ENCODE measurements at regions not wholly inside any gene's neighbourhood (a gene's known extent, or its start where the extent isn't known, plus 50 kb on each side); places are given as distances from the start of the nearest gene placed in this dataset.
"Not testable (repeated sequence)": the region's sequence is repeated elsewhere in the genome, so short reads cannot be mapped to it uniquely, and the experiment has no call there.

DNA sequence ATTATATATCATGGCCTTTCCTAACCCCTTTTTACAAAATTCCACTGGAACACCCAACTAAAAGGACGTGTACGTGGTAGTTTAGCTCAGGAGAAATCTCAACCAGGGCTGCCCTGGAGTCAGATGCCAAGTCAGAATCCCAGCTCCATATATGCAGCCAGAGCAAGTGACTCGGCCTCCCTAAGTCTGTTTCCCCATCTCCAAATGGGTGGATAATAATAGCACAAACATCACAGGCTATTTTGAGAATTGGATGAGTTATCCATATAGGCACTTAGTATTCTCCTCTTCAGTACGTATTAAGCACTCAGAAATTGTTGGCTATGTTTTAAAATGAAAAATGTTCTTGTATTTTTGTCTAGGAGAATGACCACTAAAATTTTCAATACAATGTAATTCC, 481.5 kb downstream of the CD109 start:
- TF ChIP-seq POLR2A (IDR thresholded peaks at IDR 0.05) (no peak), EP300 (IDR thresholded peaks at IDR 0.05; ENCODE audit: low read depth) (no peak), POLR2AphosphoS5 (IDR thresholded peaks at IDR 0.05) (no peak)
- TF ChIP-seq, protein P1, sequence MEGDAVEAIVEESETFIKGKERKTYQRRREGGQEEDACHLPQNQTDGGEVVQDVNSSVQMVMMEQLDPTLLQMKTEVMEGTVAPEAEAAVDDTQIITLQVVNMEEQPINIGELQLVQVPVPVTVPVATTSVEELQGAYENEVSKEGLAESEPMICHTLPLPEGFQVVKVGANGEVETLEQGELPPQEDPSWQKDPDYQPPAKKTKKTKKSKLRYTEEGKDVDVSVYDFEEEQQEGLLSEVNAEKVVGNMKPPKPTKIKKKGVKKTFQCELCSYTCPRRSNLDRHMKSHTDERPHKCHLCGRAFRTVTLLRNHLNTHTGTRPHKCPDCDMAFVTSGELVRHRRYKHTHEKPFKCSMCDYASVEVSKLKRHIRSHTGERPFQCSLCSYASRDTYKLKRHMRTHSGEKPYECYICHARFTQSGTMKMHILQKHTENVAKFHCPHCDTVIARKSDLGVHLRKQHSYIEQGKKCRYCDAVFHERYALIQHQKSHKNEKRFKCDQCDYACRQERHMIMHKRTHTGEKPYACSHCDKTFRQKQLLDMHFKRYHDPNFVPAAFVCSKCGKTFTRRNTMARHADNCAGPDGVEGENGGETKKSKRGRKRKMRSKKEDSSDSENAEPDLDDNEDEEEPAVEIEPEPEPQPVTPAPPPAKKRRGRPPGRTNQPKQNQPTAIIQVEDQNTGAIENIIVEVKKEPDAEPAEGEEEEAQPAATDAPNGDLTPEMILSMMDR (IDR thresholded peaks at IDR 0.05) = no peak
- no peaks in the 10 kb centered on the region for H3K27me3 ChIP-seq
- no peaks in the 10 kb centered on the region for H3K9me3 ChIP-seq
- H3K36me3 ChIP-seq = no peaks in the 10 kb centered on the region
- no peak overlapping the region for H3K4me3 ChIP-seq
- intact Hi-C loops (cut with DNase I; ENCODE audit: low total_unique reads) (no loop called here), in situ Hi-C loops (cut with MboI; ENCODE audit: low pct_ligation_motif_present in 1 of 4, low pct_unique_long_range_greater_than_20kb in 1 of 4, low sequenced_read_pairs in 3 of 4) (no loop called here)
- no peaks in the 10 kb centered on the region for H3K4me1 ChIP-seq
- 74% methylated on average over 3 to 4 of the region's 4 CpGs for WGBS, 2 donors (ENCODE audit: low coverage in 1 of 2)
- no peak for DNase-seq
- H3K27ac ChIP-seq = no peak overlapping the region

DNA sequence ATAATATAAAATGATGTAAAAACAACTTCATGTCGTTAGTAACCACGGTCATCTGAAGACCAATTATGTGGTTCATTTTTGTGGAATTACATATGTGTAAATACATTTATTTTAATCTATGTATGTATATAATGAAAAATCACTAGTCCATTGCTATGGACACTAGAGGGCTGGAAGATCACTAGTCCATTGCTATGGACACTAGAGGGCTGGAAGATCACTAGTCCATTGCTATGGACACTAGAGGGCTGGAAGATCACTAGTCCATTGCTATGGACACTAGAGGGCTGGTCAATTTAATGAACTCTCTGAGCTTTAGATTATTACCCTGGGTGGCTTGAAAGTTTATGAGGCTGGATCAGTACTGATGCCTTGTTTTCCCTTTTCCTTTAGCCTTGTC, 474.5 kb downstream of the CD109 start:
- H3K9me3 ChIP-seq; H3K4me3 ChIP-seq; intact Hi-C loops (cut with DNase I; ENCODE audit: low total_unique reads); H3K36me3 ChIP-seq; DNase-seq; in situ Hi-C loops (cut with MboI; ENCODE audit: low pct_ligation_motif_present in 1 of 4, low pct_unique_long_range_greater_than_20kb in 1 of 4, low sequenced_read_pairs in 3 of 4); H3K27me3 ChIP-seq; H3K4me1 ChIP-seq; H3K27ac ChIP-seq: not testable (repeated sequence)
- 86 to 89% methylated on average over 2 of the region's 2 CpGs for WGBS, 2 donors (ENCODE audit: low coverage in 1 of 2)

DNA sequence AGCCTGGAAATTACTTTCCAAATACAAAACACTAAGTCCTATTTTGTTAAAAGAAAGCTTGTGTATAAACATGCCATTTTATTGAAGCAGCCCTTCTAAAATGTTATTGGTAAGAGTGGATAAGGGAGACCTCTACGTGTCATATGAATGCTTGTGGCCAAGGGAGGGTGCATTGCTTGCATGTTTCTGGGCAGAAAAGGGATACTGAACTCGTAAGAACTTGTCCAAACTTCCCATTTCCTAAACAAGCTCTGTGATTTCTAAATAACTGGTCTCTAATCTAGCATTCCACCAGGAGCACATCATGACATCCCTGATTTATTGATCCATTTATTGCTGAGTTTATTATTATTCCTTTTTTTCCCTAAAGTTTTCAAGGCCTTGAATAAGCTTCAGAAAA, 474.1 kb downstream of the CD109 start:
- in situ Hi-C loops (cut with MboI; ENCODE audit: low pct_ligation_motif_present in 1 of 4, low pct_unique_long_range_greater_than_20kb in 1 of 4, low sequenced_read_pairs in 3 of 4) = no loop called here
- 23 to 34% methylated on average over 2 of the region's 2 CpGs for WGBS, 2 donors (ENCODE audit: low coverage in 1 of 2)
- no peak for DNase-seq

DNA sequence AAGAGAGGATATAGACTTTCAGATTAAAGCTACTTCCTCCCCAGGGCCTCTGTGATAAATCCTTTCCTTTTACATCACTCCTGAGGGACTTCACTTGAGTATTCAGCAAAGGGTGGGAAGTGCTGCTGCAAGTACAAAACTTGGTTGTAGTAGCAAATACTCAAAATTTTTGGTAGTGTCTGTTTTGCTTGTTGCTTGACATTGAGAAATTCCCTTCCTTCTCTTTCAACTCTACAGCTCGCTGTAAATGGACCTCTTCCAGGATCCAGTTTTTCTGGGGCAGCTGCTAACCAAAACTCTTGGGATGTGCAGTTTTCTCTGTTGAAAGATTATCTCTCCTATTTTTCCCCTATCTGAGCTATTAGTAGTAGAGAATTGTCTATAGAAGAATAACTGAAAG, 472.0 kb downstream of the CD109 start:
- H3K4me3 ChIP-seq = no peak overlapping the region
- no peaks in the 10 kb centered on the region for H3K9me3 ChIP-seq
- intact Hi-C loops (cut with DNase I; ENCODE audit: low total_unique reads) (no loop called here), in situ Hi-C loops (cut with MboI; ENCODE audit: low pct_ligation_motif_present in 1 of 4, low pct_unique_long_range_greater_than_20kb in 1 of 4, low sequenced_read_pairs in 3 of 4) (no loop called here)
- no peaks in the 10 kb centered on the region for H3K27me3 ChIP-seq
- peaks cover 0 to 7% (median 0%) of the 10 kb centered on the region in 4 donors for H3K4me1 ChIP-seq
- TF ChIP-seq POLR2A (IDR thresholded peaks at IDR 0.05) (no peak), EP300 (IDR thresholded peaks at IDR 0.05; ENCODE audit: low read depth) (no peak), POLR2AphosphoS5 (IDR thresholded peaks at IDR 0.05) (no peak)
- TF ChIP-seq, protein P1 (IDR thresholded peaks at IDR 0.05) = no peak
- no peak overlapping the region for H3K27ac ChIP-seq
- no peak for DNase-seq
- H3K36me3 ChIP-seq = no peaks in the 10 kb centered on the region
- WGBS, 2 donors (ENCODE audit: low coverage in 1 of 2) = 57 to 76% methylated on average over 1 of the region's 1 CpG

More for the DNA sequence above, 474.1 kb downstream of the CD109 start:
- Histone ChIP-seq H3K4me1 (peaks cover 0 to 7% (median 0%) of the 10 kb centered on the region in 4 donors), H3K9me3 (no peaks in the 10 kb centered on the region), H3K36me3 (no peaks in the 10 kb centered on the region), H3K4me3 (no peak overlapping the region), H3K27me3 (no peaks in the 10 kb centered on the region), H3K27ac (no peak overlapping the region)
- TF ChIP-seq POLR2A (IDR thresholded peaks at IDR 0.05) = no peak
- TF ChIP-seq, protein P1 (IDR thresholded peaks at IDR 0.05) = no peak
- no peak for TF ChIP-seq POLR2AphosphoS5 (IDR thresholded peaks at IDR 0.05)
- TF ChIP-seq EP300 (IDR thresholded peaks at IDR 0.05; ENCODE audit: low read depth) = no peak
- intact Hi-C loops (cut with DNase I; ENCODE audit: low total_unique reads) = no loop called here

DNA sequence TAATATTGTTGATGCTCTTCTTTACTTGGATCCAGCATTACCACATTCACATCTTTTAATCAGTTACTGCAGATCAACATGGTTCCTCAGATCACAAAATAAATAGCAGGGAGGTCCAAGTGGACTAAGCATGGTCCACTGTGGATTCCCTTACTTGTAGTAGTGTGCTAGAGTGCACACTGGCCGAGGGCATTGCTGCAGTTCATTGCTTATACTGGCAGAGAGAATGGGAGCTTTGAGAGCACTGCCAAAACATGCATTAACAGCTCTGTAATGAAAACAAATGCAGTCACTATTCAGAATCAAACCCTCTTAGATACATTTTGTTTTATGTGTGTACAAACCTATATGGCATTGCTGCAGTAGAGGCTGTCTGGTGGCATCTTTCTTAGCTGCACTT, 471.5 kb downstream of the CD109 start:
- Histone ChIP-seq H3K27me3 (no peaks in the 10 kb centered on the region), H3K9me3 (no peaks in the 10 kb centered on the region), H3K4me1 (peaks cover 0 to 7% (median 0%) of the 10 kb centered on the region in 4 donors), H3K36me3 (no peaks in the 10 kb centered on the region), H3K4me3 (no peak overlapping the region), H3K27ac (no peak overlapping the region)
- in situ Hi-C loops (cut with MboI; ENCODE audit: low pct_ligation_motif_present in 1 of 4, low pct_unique_long_range_greater_than_20kb in 1 of 4, low sequenced_read_pairs in 3 of 4) = no loop called here
- WGBS, 2 donors (ENCODE audit: low coverage in 1 of 2) = 17% methylated on average over 1 of the region's 1 CpG; no CpG with 5 or more reads in 1 of the 2 donors
- no peak for DNase-seq
- intact Hi-C loops (cut with DNase I; ENCODE audit: low total_unique reads) = no loop called here
- no peak for TF ChIP-seq POLR2AphosphoS5 (IDR thresholded peaks at IDR 0.05)
- no peak for TF ChIP-seq POLR2A (IDR thresholded peaks at IDR 0.05)
- TF ChIP-seq, protein P1 (IDR thresholded peaks at IDR 0.05) = no peak
- TF ChIP-seq EP300 (IDR thresholded peaks at IDR 0.05; ENCODE audit: low read depth) = no peak

Data from transverse colon (tissue), 4 donors.